Stimulated activated CD4-positive, alpha-beta T cell treated with anti-CD3 and anti-CD28 coated beads, Interleukin-12 subunit alpha, Interleukin-12 subunit beta, amount 100 ng/mL, for 24 hours (primary cell): ENCODE measurements at regions not wholly inside any gene's neighbourhood (a gene's known extent, or its start where the extent isn't known, plus 50 kb on each side); places are given as distances from the start of the nearest gene placed in this dataset.

Source experiments
- DNase-seq, 2 experiments: peaks; one replicate each; pipeline ENCODE4 v3.0.0-alpha.2; 2020; ENCODE audit warnings: low read depth in 2 of 2

GRCh38 chr11:128365044-128365443, 222.3 kb downstream of the ETS1 start:
- no peak for DNase-seq

- DNase-seq = no peak
Measured at GRCh38 chr11:128361451-128362020, 225.8 kb downstream of the ETS1 start.

GRCh38 chr11:128359515-128359914, 227.8 kb downstream of the ETS1 start:
- DNase-seq = no peak

GRCh38 chr11:128357073-128357472, 230.3 kb downstream of the ETS1 start:
- DNase-seq = no peak

- no peak for DNase-seq
Measured at GRCh38 chr11:128355558-128355957, 231.8 kb downstream of the ETS1 start.

GRCh38 chr11:128354476-128354875, 232.9 kb downstream of the ETS1 start:
- DNase-seq = no peak

- no peak for DNase-seq
Measured at GRCh38 chr11:128351168-128351567, 236.2 kb downstream of the ETS1 start.

GRCh38 chr11:128349650-128350299, 237.6 kb downstream of the ETS1 start:
- DNase-seq = no peak

- DNase-seq = no peak
Measured at GRCh38 chr11:128346804-128347203, 240.6 kb downstream of the ETS1 start.

GRCh38 chr11:128345316-128345715, 242.0 kb downstream of the ETS1 start:
- no peak for DNase-seq

- DNase-seq = no peak
Measured at GRCh38 chr11:128343870-128344269, 243.5 kb downstream of the ETS1 start.

GRCh38 chr11:128343135-128343514, 244.2 kb downstream of the ETS1 start:
- no peak for DNase-seq

- peak in 1 of 2 experiments; percentile 61 for DNase-seq
Measured at GRCh38 chr11:128342511-128343134, 244.7 kb downstream of the ETS1 start.

- no peak for DNase-seq
Measured at GRCh38 chr11:128341280-128342248, 245.8 kb downstream of the ETS1 start.

GRCh38 chr11:128339792-128340191, 247.6 kb downstream of the ETS1 start:
- no peak for DNase-seq

GRCh38 chr11:128338811-128339210, 248.5 kb downstream of the ETS1 start:
- no peak for DNase-seq

- no peak for DNase-seq
Measured at GRCh38 chr11:128336203-128336602, 251.2 kb downstream of the ETS1 start.

- no peak for DNase-seq
Measured at GRCh38 chr11:128335729-128336128, 251.6 kb downstream of the ETS1 start.

GRCh38 chr11:128334311-128335044, 252.9 kb downstream of the ETS1 start:
- no peak for DNase-seq

- no peak for DNase-seq
Measured at GRCh38 chr11:128331317-128331716, 256.0 kb downstream of the ETS1 start.

GRCh38 chr11:128330203-128330602, 257.2 kb downstream of the ETS1 start:
- no peak for DNase-seq
